Activated naive CD8-positive, alpha-beta T cell treated with anti-CD3 and anti-CD28 coated beads, Interleukin-2, amount 10 ng/mL, durations not matched to agents 7 days and 5 days (primary cell): ENCODE measurements at regions not wholly inside any gene's neighbourhood (a gene's known extent, or its start where the extent isn't known, plus 50 kb on each side); places are given as distances from the start of the nearest gene placed in this dataset.
"Not testable (repeated sequence)": the region's sequence is repeated elsewhere in the genome, so short reads cannot be mapped to it uniquely, and the experiment has no call there.

ENCODE experiments used
- ATAC-seq: fragments of 150-1000 bp; cut with Tn5 transposase; one replicate; pipeline ENCODE4 v1.10.0; 2021; ENCODE audit warnings: low read depth, moderate library complexity
- POLR2A ChIA-PET: fragments of 350-600 bp; sonication (Branson Sonifier 250); formaldehyde crosslinking; loops from one replicate; lab custom pipeline; 2021; ENCODE audit warnings: antibody characterized with exemption; lab: Charles Lee
- DNase-seq: peaks from one replicate; pipeline ENCODE4 v3.0.0; 2021
- H3K27ac Mint-ChIP-seq: one replicate; pipeline ENCODE4 v1.8.0; 2022; ENCODE audit warnings: mild to moderate bottlenecking, mixed read lengths
- H3K27me3 Mint-ChIP-seq: one replicate; pipeline ENCODE4 v1.8.0; 2022; ENCODE audit warnings: mild to moderate bottlenecking, moderate library complexity, mixed read lengths
- H3K36me3 Mint-ChIP-seq: one replicate; pipeline ENCODE4 v1.8.0; 2021; ENCODE audit warnings: mild to moderate bottlenecking, mixed read lengths
- H3K4me1 Mint-ChIP-seq: one replicate; pipeline ENCODE4 v1.8.0; 2021; ENCODE audit warnings: mixed read lengths
- H3K4me3 Mint-ChIP-seq: one replicate; pipeline ENCODE4 v1.8.0; 2022; ENCODE audit warnings: mild to moderate bottlenecking, moderate library complexity, mixed read lengths
- H3K9me3 Mint-ChIP-seq: one replicate; pipeline ENCODE4 v1.8.0; 2021; ENCODE audit warnings: mixed read lengths

GRCh38 chr12:74349925-74350324 is 187.7 kb upstream of the ATXN7L3B start:
- no peak for DNase-seq
- no peaks in the 10 kb centered on the region for H3K4me1 Mint-ChIP-seq
- POLR2A ChIA-PET = no interaction called here

GRCh38 chr12:74365178-74365964 is 172.3 kb upstream of the ATXN7L3B start:
- Mint-ChIP-seq H3K4me1 (no peaks in the 10 kb centered on the region), H3K36me3 (no peaks in the 10 kb centered on the region), H3K27me3 (no peaks in the 10 kb centered on the region), H3K27ac (no peak overlapping the region), H3K9me3 (peaks cover 2% of the 10 kb centered on the region), H3K4me3 (no peak overlapping the region)
- ATAC-seq (no peak), DNase-seq (no peak)
- POLR2A ChIA-PET = no interaction called here

More at GRCh38 chr12:74349925-74350324, 187.7 kb upstream of the ATXN7L3B start:
- H3K36me3 Mint-ChIP-seq = no peaks in the 10 kb centered on the region
- H3K4me3 Mint-ChIP-seq = no peak overlapping the region
- no peaks in the 10 kb centered on the region for H3K27me3 Mint-ChIP-seq
- ATAC-seq = no peak
- no peak overlapping the region for H3K27ac Mint-ChIP-seq
- H3K9me3 Mint-ChIP-seq = peaks cover 1% of the 10 kb centered on the region

- POLR2A ChIA-PET = no interaction called here
- Mint-ChIP-seq H3K9me3 (no peaks in the 10 kb centered on the region), H3K27me3 (no peaks in the 10 kb centered on the region), H3K4me3 (no peak overlapping the region), H3K27ac (no peak overlapping the region), H3K4me1 (no peaks in the 10 kb centered on the region), H3K36me3 (no peaks in the 10 kb centered on the region)
- ATAC-seq = no peak
- no peak for DNase-seq
Measured at GRCh38 chr12:74370608-74371216, 166.9 kb upstream of the ATXN7L3B start.

- Mint-ChIP-seq H3K27ac (no peak overlapping the region), H3K9me3 (no peaks in the 10 kb centered on the region), H3K36me3 (no peaks in the 10 kb centered on the region), H3K4me1 (no peaks in the 10 kb centered on the region), H3K27me3 (no peaks in the 10 kb centered on the region), H3K4me3 (no peak overlapping the region)
- DNase-seq = no peak
- POLR2A ChIA-PET = no interaction called here
- no peak for ATAC-seq
Measured at GRCh38 chr12:74379114-74379513, 158.5 kb upstream of the ATXN7L3B start.

GRCh38 chr12:74381958-74382357 is 155.7 kb upstream of the ATXN7L3B start:
- POLR2A ChIA-PET = no interaction called here
- Mint-ChIP-seq H3K36me3 (no peaks in the 10 kb centered on the region), H3K9me3 (no peaks in the 10 kb centered on the region), H3K27me3 (no peaks in the 10 kb centered on the region), H3K4me3 (no peak overlapping the region), H3K27ac (no peak overlapping the region), H3K4me1 (no peaks in the 10 kb centered on the region)
- DNase-seq = no peak
- no peak for ATAC-seq

GRCh38 chr12:74382983-74383382 is 154.7 kb upstream of the ATXN7L3B start:
- ATAC-seq = no peak

GRCh38 chr12:74391283-74391682 is 146.4 kb upstream of the ATXN7L3B start:
- H3K4me1 Mint-ChIP-seq = no peaks in the 10 kb centered on the region
- POLR2A ChIA-PET = no interaction called here

More at GRCh38 chr12:74382983-74383382, 154.7 kb upstream of the ATXN7L3B start:
- POLR2A ChIA-PET = no interaction called here
- Mint-ChIP-seq H3K27me3 (no peaks in the 10 kb centered on the region), H3K27ac (no peak overlapping the region), H3K36me3 (no peaks in the 10 kb centered on the region), H3K9me3 (no peaks in the 10 kb centered on the region), H3K4me3 (no peak overlapping the region), H3K4me1 (no peaks in the 10 kb centered on the region)
- no peak for DNase-seq

GRCh38 chr12:74393272-74393671 is 144.4 kb upstream of the ATXN7L3B start:
- Mint-ChIP-seq H3K4me3 (no peak overlapping the region), H3K27ac (no peak overlapping the region), H3K27me3 (no peaks in the 10 kb centered on the region), H3K36me3 (no peaks in the 10 kb centered on the region), H3K9me3 (no peaks in the 10 kb centered on the region), H3K4me1 (no peaks in the 10 kb centered on the region)
- ATAC-seq (no peak), DNase-seq (no peak)
- POLR2A ChIA-PET = no interaction called here

More at GRCh38 chr12:74391283-74391682, 146.4 kb upstream of the ATXN7L3B start:
- DNase-seq (no peak), ATAC-seq (no peak)
- Mint-ChIP-seq H3K9me3 (no peaks in the 10 kb centered on the region), H3K36me3 (no peaks in the 10 kb centered on the region), H3K27me3 (no peaks in the 10 kb centered on the region), H3K27ac (no peak overlapping the region), H3K4me3 (no peak overlapping the region)

- DNase-seq = no peak
- no peaks in the 10 kb centered on the region for H3K4me1 Mint-ChIP-seq
- H3K4me3 Mint-ChIP-seq = no peak overlapping the region
- H3K36me3 Mint-ChIP-seq = no peaks in the 10 kb centered on the region
- POLR2A ChIA-PET = no interaction called here
- ATAC-seq = no peak
- no peaks in the 10 kb centered on the region for H3K27me3 Mint-ChIP-seq
- H3K9me3 Mint-ChIP-seq = no peaks in the 10 kb centered on the region
- H3K27ac Mint-ChIP-seq = no peak overlapping the region
Measured at GRCh38 chr12:74394647-74395046, 143.0 kb upstream of the ATXN7L3B start.

- DNase-seq (no peak), ATAC-seq (no peak)
- Mint-ChIP-seq H3K9me3 (no peaks in the 10 kb centered on the region), H3K4me1 (no peaks in the 10 kb centered on the region), H3K27ac (no peak overlapping the region), H3K36me3 (no peaks in the 10 kb centered on the region), H3K27me3 (no peaks in the 10 kb centered on the region), H3K4me3 (no peak overlapping the region)
- POLR2A ChIA-PET = no interaction called here
Measured at GRCh38 chr12:74401035-74401434, 136.6 kb upstream of the ATXN7L3B start.

- POLR2A ChIA-PET = no interaction called here
- H3K27ac Mint-ChIP-seq = no peak overlapping the region
- ATAC-seq (no peak), DNase-seq (no peak)
- no peak overlapping the region for H3K4me3 Mint-ChIP-seq
- no peaks in the 10 kb centered on the region for H3K36me3 Mint-ChIP-seq
- no peaks in the 10 kb centered on the region for H3K4me1 Mint-ChIP-seq
- H3K27me3 Mint-ChIP-seq = no peaks in the 10 kb centered on the region
- H3K9me3 Mint-ChIP-seq = no peaks in the 10 kb centered on the region
Measured at GRCh38 chr12:74401966-74402365, 135.7 kb upstream of the ATXN7L3B start.

- H3K27ac Mint-ChIP-seq, H3K27me3 Mint-ChIP-seq, POLR2A ChIA-PET, H3K9me3 Mint-ChIP-seq, H3K36me3 Mint-ChIP-seq, H3K4me3 Mint-ChIP-seq, DNase-seq, H3K4me1 Mint-ChIP-seq, ATAC-seq: not testable (repeated sequence)
Measured at GRCh38 chr12:74403221-74403470, 134.5 kb upstream of the ATXN7L3B start.

GRCh38 chr12:74408601-74409166 is 129.0 kb upstream of the ATXN7L3B start:
- POLR2A ChIA-PET = no interaction called here
- no peak overlapping the region for H3K27ac Mint-ChIP-seq

GRCh38 chr12:74412606-74413230 is 124.9 kb upstream of the ATXN7L3B start:
- no peak for DNase-seq
- Mint-ChIP-seq H3K36me3 (no peaks in the 10 kb centered on the region), H3K4me1 (no peaks in the 10 kb centered on the region), H3K9me3 (no peaks in the 10 kb centered on the region), H3K27ac (no peak overlapping the region), H3K27me3 (peaks cover 6% of the 10 kb centered on the region), H3K4me3 (no peak overlapping the region)
- POLR2A ChIA-PET = no interaction called here
- ATAC-seq = no peak

More at GRCh38 chr12:74408601-74409166, 129.0 kb upstream of the ATXN7L3B start:
- Mint-ChIP-seq H3K4me1 (no peaks in the 10 kb centered on the region), H3K4me3 (no peak overlapping the region), H3K36me3 (no peaks in the 10 kb centered on the region), H3K27me3 (peaks cover 6% of the 10 kb centered on the region), H3K9me3 (no peaks in the 10 kb centered on the region)
- ATAC-seq = no peak
- no peak for DNase-seq
